ENCODE measurements at regions not wholly inside any gene's neighbourhood (a gene's known extent, or its start where the extent isn't known, plus 50 kb on each side); places are given as distances from the start of the nearest gene placed in this dataset.

DNA sequence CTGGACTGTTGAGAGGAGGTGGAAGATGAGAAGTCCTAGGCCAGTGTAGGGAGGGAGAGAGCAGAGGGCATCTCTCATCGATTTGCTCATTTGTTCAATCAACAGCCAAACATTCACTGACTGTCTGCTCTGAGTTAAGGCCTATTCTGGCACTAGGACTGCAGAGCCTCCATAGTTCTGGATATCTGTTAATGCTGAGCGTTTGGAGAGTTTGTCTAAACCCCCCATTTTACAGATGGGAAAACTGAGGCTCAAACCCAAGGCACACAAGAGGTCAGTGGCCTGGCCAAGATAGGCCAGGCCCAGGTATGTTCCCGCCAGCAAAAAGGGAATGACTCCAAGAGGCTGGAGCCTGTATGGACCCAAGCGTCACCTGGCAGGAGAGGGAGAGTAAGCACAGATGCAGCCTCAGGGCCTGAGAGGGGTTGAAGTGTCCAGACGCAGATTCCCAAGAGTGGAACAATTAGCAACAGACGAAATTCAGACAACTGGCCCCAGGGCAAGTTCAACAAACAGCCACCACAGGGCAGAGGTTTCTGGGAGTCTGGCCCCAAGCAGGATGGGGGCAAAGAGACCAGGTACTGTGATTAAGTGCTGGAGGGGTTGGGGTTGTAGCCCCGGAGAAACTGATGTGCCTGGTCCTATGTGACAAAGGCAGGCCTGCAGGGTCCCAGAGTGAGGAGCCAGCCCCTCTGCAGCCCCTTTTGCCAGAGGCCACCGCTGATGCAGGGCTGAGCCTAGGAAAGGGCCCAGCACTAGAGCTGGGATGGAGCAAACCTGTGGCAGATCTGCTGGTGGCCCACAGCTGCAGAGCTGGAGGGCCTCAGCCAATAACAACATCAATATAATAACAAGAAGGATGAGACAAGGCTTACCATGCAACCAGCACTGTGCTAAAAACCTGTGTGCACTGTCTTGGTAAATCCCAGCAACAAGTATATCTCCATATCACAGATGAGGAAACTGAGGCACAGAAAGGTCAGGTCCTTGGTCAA is 245.1 kb upstream of the TLE3 start:
- no peak for DNase-seq

DNA sequence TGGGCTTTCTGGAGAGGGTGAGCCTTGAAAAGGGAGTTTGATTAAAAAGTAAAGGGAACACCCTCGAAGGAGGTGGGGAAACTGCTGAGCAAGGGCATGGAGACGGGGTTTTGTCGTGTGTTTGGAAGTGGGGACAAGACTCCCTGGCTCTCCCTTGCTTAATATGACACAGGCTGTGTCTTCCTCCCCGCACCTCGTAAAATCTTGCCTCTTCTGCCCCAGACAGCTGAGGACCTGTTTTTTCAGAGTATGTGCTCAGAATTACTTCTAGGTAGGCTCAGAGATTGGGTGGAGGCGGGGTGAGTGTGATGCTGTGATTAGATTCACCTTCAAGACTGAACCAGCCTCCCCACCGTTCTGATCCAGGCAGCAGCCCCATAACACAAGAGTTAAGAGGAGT is 244.4 kb upstream of the TLE3 start:
- DNase-seq: no peak

GRCh38 chr15:70341566-70341965 is 243.8 kb upstream of the TLE3 start:
- DNase-seq: no peak

- DNase-seq: no peak
Measured at GRCh38 chr15:70340494-70340870, 242.8 kb upstream of the TLE3 start.

DNA sequence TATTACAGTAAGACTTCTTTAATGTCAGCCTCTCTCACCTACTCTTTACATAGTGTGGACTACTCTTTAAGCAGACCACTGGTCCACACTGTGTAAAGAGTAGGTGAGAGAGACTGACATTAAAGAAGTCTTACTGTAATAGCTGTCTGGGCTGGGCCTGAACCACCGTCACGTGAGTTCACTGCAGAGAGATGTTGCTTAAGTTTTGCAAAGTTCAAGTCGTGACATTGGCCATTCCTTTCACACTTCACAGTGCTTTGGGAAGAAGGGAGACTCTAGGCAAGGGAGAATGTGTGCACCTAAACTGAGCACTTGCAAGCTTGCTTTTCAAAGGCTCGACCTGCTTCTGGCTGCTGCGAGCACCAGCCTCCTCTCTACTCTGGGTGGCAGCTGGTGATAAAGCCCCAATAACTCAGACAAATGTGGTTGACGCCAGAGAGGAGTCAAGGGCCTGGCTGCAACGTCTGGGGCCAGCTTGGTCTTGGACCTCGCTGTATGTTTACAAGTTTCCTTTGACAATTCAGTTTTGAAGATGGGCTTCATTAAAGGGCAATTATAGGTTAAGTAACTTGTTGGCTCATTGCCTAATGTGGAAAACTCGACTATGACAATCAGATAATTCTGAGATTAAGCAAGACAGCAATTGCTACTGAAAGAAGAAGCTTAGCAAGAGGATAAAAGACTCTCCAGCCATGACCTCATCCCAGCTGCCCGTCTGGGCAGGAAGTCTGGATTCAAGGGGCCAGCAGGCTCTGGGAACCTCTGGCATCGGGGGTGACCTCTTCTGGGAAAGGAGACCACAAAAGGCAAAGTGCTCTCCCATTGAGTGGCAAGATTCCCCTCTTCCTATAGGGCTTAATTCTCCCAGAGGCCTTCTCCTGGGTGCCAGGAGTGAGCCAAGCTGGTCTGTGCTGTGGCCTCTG is 242.1 kb upstream of the TLE3 start:
- peak; percentile 54 for DNase-seq

GRCh38 chr15:70337277-70338186 is 239.8 kb upstream of the TLE3 start:
- DNase-seq: peak; percentile 68

GRCh38 chr15:70336425-70337009 is 238.8 kb upstream of the TLE3 start:
- DNase-seq: no peak

DNA sequence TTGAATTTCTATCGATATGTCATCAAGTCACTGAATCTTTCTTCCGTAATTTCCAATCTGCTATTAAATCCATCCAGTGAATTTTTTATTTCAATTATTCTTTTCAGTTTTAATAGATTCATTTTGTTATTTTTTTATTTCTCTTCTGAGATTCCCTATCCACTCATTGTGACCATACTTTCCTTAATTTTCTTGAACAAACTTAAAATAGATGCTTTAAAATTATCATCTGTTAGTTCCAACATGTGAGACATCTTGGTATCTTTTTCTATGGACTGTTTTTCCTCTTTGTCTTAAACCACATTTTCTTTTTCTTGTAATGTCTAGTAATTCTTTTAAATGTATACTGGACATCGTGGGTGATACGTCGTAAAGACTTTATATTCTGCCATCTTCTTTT is 236.6 kb upstream of the TLE3 start:
- DNase-seq: no peak

GRCh38 chr15:70329179-70329578 is 231.5 kb upstream of the TLE3 start:
- no peak for DNase-seq

DNA sequence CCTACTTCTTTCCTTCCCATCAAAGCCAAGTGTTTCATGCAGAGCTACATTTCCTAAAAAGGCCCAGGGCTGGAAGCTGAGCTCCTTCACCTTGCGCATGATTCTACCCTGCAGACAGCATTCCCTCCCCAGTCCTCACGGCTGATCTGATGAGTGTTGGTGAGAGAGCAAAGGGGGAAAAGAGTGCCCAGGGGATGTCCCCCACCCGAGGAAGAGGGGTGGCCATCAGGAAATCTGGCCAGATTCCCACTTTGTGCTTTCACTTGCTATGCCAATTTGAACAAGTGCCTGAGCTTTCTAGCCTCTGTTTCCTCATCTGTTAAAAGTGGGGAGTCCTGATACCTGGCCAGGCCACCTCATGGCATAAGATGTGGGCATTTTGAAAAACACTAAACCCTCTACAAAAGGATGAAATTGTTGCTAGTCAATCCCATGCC is 231.0 kb upstream of the TLE3 start:
- DNase-seq: no peak

DNA sequence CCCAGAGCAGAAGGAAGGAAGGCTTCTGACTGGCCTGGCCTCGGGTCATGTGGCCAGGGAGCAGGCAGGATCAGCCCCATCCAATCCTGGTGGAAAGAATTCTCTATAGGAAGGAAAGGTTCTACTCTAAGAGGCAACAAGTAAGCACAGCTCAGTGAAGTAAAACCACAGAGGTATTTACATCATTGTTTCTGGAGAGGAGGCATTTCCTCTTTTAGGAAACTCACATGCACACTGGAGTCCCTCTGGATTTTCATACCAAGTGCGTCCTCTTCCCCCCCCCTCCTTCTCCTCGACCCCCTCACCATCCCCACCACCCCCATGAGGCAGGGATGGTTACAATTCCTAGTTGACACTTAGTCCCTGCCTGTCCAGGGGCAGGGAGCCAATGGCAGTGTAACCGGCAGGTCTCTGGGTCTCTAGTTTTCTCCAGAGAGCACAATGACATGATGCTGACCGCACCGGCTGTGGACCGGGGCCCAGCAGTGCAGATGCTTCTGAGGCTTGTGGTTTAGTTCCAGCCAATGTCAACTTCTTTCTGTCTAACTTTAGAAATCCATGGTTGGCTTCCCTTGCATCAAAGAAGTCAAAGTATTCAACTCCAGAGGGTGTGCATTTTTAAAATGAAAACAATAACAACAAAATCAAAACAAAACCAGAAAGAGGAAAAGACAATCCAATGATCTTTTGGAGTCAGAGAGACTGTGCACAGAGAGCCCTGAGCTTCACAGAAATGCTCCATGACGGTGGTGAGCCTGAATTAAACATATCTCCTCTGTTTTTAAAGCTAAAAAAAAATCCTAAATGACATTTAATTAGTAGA is 230.3 kb upstream of the TLE3 start:
- DNase-seq: peak; percentile 91

GRCh38 chr15:70327328-70327855 is 229.7 kb upstream of the TLE3 start:
- DNase-seq: no peak

DNA sequence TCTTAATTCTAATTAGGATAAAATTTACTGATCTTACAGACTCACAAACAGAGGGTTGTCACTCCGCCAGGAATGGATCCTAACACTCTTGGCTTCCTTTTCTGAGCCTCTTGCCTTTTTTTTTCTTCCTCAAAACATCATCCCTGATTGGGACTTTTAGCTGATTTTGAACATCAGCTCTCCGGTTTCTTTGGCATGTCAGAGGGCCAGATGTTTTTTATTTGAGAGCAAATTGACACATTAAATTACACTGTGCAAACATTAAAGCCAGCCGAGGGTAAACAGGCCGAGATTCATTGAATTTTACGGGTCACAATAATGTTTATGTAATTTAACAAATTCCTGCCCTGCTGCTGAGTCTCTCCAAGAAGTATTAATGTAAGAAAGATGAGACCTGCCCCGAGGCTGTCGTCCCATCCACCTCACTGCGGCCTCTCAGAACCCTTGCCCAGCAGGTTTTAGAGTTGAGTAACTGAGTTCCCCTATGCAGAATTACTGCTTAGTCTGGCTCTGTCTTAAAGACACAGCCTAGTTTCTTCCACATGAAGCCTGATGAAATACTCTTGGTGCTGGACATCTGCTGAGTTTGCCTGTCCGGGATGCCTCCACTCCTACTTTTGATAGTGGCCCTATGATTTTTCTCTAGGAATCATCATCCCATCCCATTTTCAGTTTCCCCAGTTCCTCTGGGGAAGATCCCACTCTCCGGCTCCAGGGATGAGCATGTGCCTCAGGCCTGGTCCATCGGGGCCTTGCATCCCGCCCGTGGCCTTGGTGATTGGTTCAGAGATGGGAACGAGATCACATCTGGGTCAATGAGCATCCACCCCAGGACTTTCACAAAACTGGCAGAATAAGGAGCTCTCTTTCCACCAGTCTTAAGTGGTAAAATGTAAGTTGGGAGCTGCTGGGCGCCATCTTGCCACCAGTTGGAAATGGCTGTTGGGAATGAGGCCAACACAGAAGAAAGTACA is 226.6 kb upstream of the TLE3 start:
- peak; percentile 85 for DNase-seq

DNA sequence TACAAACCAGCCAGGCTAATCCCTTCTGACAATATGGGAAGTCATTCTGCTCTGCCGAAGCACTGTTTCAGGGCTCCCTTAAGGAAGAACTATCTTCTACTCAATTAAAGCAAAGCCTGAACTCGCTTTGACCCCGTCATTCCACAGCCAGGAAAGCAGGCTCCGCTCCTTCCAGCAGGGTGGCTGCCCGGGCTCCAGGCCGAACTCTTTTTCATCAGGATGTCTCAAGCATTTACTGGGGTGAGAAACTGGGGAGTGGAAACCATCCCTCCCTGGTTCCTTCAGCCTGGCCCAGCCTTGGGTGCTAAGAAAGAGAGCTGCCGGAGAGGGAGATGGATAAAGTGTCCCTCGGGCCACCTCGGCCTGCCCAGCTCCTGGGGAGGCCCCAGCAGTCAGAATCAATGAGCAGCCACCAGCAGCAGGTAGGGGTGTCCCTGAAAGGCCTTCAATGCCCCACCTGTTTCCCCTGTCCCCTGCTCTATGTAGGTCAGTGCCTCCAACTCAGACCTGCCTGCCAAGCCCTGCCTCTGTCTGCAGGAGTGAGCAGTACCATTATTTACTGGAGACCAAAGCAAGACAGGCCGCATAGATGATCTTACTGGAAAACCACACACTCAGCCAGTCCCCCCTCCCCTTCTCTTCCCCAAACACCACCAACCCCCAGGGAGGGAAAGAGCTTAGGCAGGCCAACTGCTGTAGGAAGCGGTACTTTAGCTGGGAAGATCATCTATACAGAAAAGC is 225.6 kb upstream of the TLE3 start:
- peak; percentile 92 for DNase-seq

DNA sequence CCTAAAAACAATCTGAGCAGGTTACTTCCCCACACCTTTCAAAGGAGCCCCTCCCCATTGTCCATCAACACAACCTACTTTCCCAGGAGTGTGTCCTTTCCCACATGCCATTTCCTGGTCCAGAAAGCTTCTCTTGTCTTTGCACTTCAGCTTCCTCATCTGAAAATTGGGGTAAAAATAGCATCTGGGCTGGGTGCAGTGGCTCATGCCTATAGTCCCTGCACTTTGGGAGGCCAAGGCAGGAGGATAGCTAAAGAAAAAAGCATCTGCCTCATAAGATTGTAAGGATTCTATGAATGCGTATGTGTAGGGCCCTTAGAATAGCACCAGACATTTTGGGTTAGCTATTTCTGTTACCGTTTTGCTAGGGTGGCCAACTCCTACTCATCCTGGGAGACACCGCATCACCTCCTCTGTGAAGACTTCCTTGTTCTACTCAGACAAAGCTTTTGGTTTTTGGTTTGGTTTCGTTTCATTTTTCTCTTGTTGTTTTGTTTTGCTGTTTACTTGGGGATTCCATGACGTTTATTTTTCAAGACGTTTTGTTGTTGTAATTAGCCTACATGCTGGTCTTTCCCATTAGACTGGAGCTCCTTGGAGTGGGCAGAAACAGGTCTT is 224.4 kb upstream of the TLE3 start:
- DNase-seq: no peak

DNA sequence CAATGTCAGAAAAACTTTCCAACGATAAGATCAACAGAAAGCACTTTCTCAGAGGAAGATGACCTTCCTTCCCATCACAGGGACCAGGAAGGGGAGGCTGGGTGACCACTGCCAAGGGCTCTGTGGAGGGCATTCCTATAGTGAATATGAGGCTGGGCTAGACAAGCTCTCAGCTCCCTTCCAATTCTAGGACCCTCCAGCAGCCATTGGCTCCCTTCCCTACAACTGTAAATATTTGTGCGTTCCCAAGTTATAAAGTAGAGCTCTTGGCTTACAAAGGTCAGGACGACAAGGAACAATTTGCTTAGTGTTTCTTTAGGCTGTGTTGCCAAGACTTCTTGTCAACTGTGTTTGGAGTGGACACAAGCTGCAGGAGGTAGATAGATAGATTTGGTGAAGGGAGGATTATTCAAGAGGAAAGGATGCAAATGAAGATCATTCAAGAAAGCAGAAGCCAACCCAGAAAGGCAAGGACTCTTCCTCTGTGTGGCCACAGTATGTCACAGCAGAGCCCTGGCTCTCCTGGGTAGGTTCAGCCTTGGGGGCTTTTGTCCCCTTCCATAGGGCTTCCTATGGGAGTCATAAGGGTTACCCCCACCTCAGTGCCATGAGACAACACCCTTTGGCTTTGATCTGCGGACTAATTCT is 223.6 kb upstream of the TLE3 start:
- DNase-seq: peak; percentile 51

GRCh38 chr15:70320482-70320881 is 222.8 kb upstream of the TLE3 start:
- DNase-seq: no peak

- no peak for DNase-seq
Measured at GRCh38 chr15:70320077-70320476, 222.4 kb upstream of the TLE3 start.

Data from femur (tissue), 1 donor.